Large intestine (tissue), 3 donors: ENCODE measurements at regions not wholly inside any gene's neighbourhood (a gene's known extent, or its start where the extent isn't known, plus 50 kb on each side); places are given as distances from the start of the nearest gene placed in this dataset.

Experiments used
- DNase-seq, 2 donors: peaks; one replicate each; pipeline versions ENCODE4 v3.0.0 to v3.0.0-alpha.2; 2013
- H3K27ac ChIP-seq: one replicate; pipeline ENCODE4 v1.5.1; 2013; ENCODE audit warnings: low read length
- H3K27me3 ChIP-seq: 2 replicates; pipeline ENCODE4 v1.6.1; 2013; ENCODE audit warnings: low read length; ENCODE audit not compliant: control insufficient read depth, insufficient read depth
- H3K36me3 ChIP-seq: 2 replicates; pipeline ENCODE4 v1.6.1; 2013; ENCODE audit warnings: low read length; ENCODE audit not compliant: control insufficient read depth, insufficient read depth
- H3K4me1 ChIP-seq: one replicate; pipeline ENCODE4 v1.6.1; 2013; ENCODE audit warnings: low read length; ENCODE audit not compliant: control insufficient read depth, insufficient read depth
- H3K4me3 ChIP-seq: one replicate; pipeline ENCODE4 v1.5.1; 2013; ENCODE audit warnings: low read length
- H3K9me3 ChIP-seq: one replicate; pipeline ENCODE4 v1.6.1; 2013; ENCODE audit warnings: mild to moderate bottlenecking, low read depth, low read length, moderate library complexity; ENCODE audit not compliant: control insufficient read depth
- WGBS: methylation state at CpG from one replicate; pipeline ENCODE4 v1.1.5; 2013; ENCODE audit warnings: low lambda C conversion rate; ENCODE audit not compliant: insufficient coverage; 5-methylcytosine and 5-hydroxymethylcytosine counted together

GRCh38 chr3:67986706-67987105 lies 332.3 kb upstream of the SUCLG2 start:
- Histone ChIP-seq H3K9me3 (no peaks in the 10 kb centered on the region), H3K27me3 (no peaks in the 10 kb centered on the region), H3K36me3 (no peaks in the 10 kb centered on the region), H3K4me3 (no peak overlapping the region), H3K4me1 (no peaks in the 10 kb centered on the region), H3K27ac (no peak overlapping the region)
- no peak for DNase-seq
- WGBS, result no CpG with 5 or more reads among the region's 4 CpGs

DNA sequence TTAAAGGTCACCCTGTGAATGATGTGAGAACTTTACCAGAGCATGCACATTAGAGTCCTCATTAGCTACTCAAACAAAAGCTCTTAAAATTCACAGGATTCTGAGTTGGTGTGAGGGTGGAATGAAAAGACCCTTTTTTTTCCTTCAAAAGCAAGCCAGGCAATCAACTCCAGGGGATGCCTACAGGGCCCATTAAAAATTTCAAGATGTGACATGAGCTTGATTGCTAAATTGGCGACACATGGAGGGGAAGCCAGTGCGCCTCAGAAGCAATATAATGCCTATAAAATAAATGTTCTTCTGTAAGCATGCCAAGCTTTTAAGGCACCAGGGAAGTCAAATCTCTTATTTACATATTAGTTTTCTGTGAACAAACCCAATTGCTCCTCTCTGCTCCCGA lies 328.8 kb upstream of the SUCLG2 start:
- no peak overlapping the region for H3K27ac ChIP-seq
- no peak overlapping the region for H3K4me3 ChIP-seq
- H3K9me3 ChIP-seq, result no peaks in the 10 kb centered on the region
- 86% methylated on average over 1 of the region's 3 CpGs for WGBS
- no peaks in the 10 kb centered on the region for H3K27me3 ChIP-seq
- no peaks in the 10 kb centered on the region for H3K4me1 ChIP-seq
- H3K36me3 ChIP-seq, result no peaks in the 10 kb centered on the region
- DNase-seq, result no peak

DNA sequence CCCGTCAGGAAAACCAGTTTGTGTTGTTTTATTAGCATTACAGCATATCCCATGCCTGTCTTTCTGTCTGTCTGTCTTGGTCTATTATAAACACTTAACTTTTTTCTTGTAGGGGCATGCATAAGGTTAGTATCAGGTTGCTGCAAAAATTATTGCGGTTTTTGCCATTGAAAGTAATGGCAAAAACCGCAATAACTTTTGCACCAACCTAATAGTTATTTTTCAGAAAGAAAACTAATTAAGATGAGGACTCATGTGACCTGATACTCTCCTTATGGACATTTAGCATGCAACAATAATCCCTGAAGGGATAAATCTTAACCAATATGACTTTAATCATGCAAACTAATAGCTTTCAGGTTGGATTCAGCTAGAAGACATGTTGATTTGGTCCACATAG lies 326.7 kb upstream of the SUCLG2 start:
- DNase-seq, result no peak
- WGBS, result no CpG with 5 or more reads among the region's 3 CpGs
- no peaks in the 10 kb centered on the region for H3K36me3 ChIP-seq
- no peaks in the 10 kb centered on the region for H3K9me3 ChIP-seq
- no peak overlapping the region for H3K4me3 ChIP-seq
- no peaks in the 10 kb centered on the region for H3K27me3 ChIP-seq
- no peaks in the 10 kb centered on the region for H3K4me1 ChIP-seq
- H3K27ac ChIP-seq, result no peak overlapping the region

DNA sequence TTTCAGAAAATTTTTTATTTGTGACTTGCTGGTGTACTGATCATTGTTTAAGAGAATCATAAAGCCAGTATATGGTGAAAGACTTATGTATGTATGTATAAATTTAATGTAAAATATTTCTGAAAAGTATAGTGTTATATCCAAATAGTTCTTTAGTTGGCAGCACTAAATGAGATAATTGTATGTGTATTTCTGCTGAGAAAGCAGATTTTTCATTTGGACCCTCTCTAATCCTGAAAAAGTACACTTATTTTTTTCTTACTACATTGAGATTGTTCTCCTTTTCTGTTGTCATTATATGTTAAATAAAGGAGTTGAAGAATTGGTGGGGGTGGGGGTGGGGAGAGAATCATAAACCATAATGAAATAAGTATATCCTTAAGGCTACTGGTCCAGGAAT lies 324.9 kb upstream of the SUCLG2 start:
- Histone ChIP-seq H3K9me3 (no peaks in the 10 kb centered on the region), H3K27ac (no peak overlapping the region), H3K27me3 (no peaks in the 10 kb centered on the region), H3K36me3 (no peaks in the 10 kb centered on the region), H3K4me1 (no peaks in the 10 kb centered on the region), H3K4me3 (no peak overlapping the region)
- no peak for DNase-seq

DNA sequence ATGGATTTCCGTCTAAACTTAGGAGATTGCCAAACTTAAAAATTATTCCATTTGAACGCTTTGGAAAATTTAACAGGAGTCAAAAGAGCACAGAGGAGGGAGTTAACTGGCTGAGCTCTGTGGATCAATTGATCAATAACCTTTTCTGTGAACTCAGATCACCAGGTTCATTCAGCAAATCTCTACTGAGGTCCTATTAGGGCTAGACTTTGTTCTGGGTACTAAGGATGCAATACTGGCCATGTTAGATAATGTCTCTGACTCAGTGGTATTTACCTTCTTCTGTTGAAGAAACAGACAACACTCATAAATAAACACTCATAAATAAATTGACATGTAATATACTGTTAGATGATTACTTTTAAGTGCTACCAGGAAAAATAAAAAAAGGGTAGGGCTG lies 323.4 kb upstream of the SUCLG2 start:
- Histone ChIP-seq H3K27ac (no peak overlapping the region), H3K27me3 (no peaks in the 10 kb centered on the region), H3K4me3 (no peak overlapping the region), H3K9me3 (no peaks in the 10 kb centered on the region), H3K4me1 (no peaks in the 10 kb centered on the region), H3K36me3 (no peaks in the 10 kb centered on the region)
- 50% methylated on average over 1 of the region's 2 CpGs for WGBS
- no peak for DNase-seq

GRCh38 chr3:67976663-67977062 lies 322.3 kb upstream of the SUCLG2 start:
- Histone ChIP-seq H3K4me1 (no peaks in the 10 kb centered on the region), H3K27ac (no peak overlapping the region), H3K27me3 (no peaks in the 10 kb centered on the region), H3K9me3 (no peaks in the 10 kb centered on the region), H3K36me3 (no peaks in the 10 kb centered on the region), H3K4me3 (no peak overlapping the region)
- no peak for DNase-seq
- no CpG with 5 or more reads among the region's 2 CpGs for WGBS

GRCh38 chr3:67964596-67964995 lies 310.2 kb upstream of the SUCLG2 start:
- H3K27me3 ChIP-seq, result no peaks in the 10 kb centered on the region
- no peaks in the 10 kb centered on the region for H3K4me1 ChIP-seq
- H3K27ac ChIP-seq, result no peak overlapping the region
- H3K9me3 ChIP-seq, result no peaks in the 10 kb centered on the region
- H3K4me3 ChIP-seq, result no peak overlapping the region
- H3K36me3 ChIP-seq, result no peaks in the 10 kb centered on the region
- DNase-seq, result no peak

- Histone ChIP-seq H3K4me3 (no peak overlapping the region), H3K4me1 (no peaks in the 10 kb centered on the region), H3K27ac (no peak overlapping the region), H3K36me3 (no peaks in the 10 kb centered on the region), H3K9me3 (no peaks in the 10 kb centered on the region), H3K27me3 (no peaks in the 10 kb centered on the region)
- no peak for DNase-seq
- no CpG with 5 or more reads among the region's 2 CpGs for WGBS
These were observed 302.9 kb upstream of the SUCLG2 start for GRCh38 chr3:67957268-67957667.

GRCh38 chr3:67947808-67948508 lies 293.5 kb upstream of the SUCLG2 start:
- Histone ChIP-seq H3K36me3 (no peaks in the 10 kb centered on the region), H3K27me3 (no peaks in the 10 kb centered on the region), H3K4me3 (no peak overlapping the region), H3K4me1 (no peaks in the 10 kb centered on the region), H3K9me3 (no peaks in the 10 kb centered on the region), H3K27ac (no peak overlapping the region)
- DNase-seq, result no peak
- WGBS, result no CpG with 5 or more reads among the region's 13 CpGs

- Histone ChIP-seq H3K4me3 (no peak overlapping the region), H3K27ac (no peak overlapping the region)
- no peak for DNase-seq
These were observed 292.0 kb upstream of the SUCLG2 start for GRCh38 chr3:67946436-67946835.

DNA sequence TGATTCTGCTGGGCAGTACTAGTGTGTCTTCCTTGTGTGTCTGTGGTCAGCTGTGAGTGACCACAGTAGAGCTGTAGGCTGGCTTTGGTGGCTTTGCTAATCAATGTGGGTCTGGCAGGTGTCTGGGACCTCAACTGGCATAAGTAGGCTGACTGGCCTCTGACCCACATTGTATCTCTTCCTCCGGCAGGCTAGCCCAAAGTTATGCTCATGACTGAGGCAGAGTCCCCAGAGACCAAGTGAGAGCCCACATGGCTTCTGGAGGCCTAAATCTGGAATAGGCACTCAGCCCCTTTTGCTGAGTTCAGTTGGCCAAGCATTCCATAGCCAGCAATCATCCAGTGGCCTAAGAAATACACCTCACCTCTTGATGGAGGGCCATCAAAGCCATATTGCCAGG lies 289.1 kb upstream of the SUCLG2 start:
- H3K36me3 ChIP-seq, result no peaks in the 10 kb centered on the region
- no peaks in the 10 kb centered on the region for H3K4me1 ChIP-seq
- no CpG with 5 or more reads among the region's 1 CpG for WGBS
- H3K4me3 ChIP-seq, result no peak overlapping the region
- no peaks in the 10 kb centered on the region for H3K27me3 ChIP-seq
- DNase-seq, result no peak
- H3K27ac ChIP-seq, result no peak overlapping the region
- H3K9me3 ChIP-seq, result no peaks in the 10 kb centered on the region

More at GRCh38 chr3:67946436-67946835, 292.0 kb upstream of the SUCLG2 start:
- no peaks in the 10 kb centered on the region for H3K4me1 ChIP-seq
- H3K36me3 ChIP-seq, result no peaks in the 10 kb centered on the region
- H3K9me3 ChIP-seq, result no peaks in the 10 kb centered on the region
- no peaks in the 10 kb centered on the region for H3K27me3 ChIP-seq
